Glutamatergic neuron (in vitro differentiated cells): ENCODE measurements at regions not wholly inside any gene's neighbourhood (a gene's known extent, or its start where the extent isn't known, plus 50 kb on each side); places are given as distances from the start of the nearest gene placed in this dataset.

ENCODE experiments used
- DNase-seq: peaks from one replicate; pipeline ENCODE4 v3.0.0; 2022
- H3K27ac Mint-ChIP-seq: one replicate; pipeline ENCODE4 v1.8.0; 2020; ENCODE audit warnings: mild to moderate bottlenecking, mixed read lengths, inconsistent platforms; ENCODE audit not compliant: unreplicated experiment
- H3K27me3 Mint-ChIP-seq: one replicate; pipeline ENCODE4 v1.8.0; 2020; ENCODE audit warnings: mild to moderate bottlenecking, moderate library complexity, mixed read lengths, inconsistent platforms; ENCODE audit not compliant: unreplicated experiment
- H3K36me3 Mint-ChIP-seq: one replicate; pipeline ENCODE4 v1.8.0; 2020; ENCODE audit warnings: mild to moderate bottlenecking, mixed read lengths, inconsistent platforms; ENCODE audit not compliant: unreplicated experiment
- H3K4me1 Mint-ChIP-seq: one replicate; pipeline ENCODE4 v1.8.0; 2020; ENCODE audit warnings: mild to moderate bottlenecking, low read depth, mixed read lengths, inconsistent platforms; ENCODE audit not compliant: unreplicated experiment
- H3K4me3 Mint-ChIP-seq: one replicate; pipeline ENCODE4 v1.8.0; 2020; ENCODE audit warnings: mild to moderate bottlenecking, mixed read lengths, inconsistent platforms; ENCODE audit not compliant: unreplicated experiment
- H3K9me3 Mint-ChIP-seq: one replicate; pipeline ENCODE4 v1.8.0; 2020; ENCODE audit warnings: mild to moderate bottlenecking, moderate library complexity, mixed read lengths, inconsistent platforms; ENCODE audit not compliant: unreplicated experiment
- CTCF ChIP-seq: fragments of 200-600 bp; sonication (generic); IDR thresholded peaks from one replicate; pipeline ENCODE4 v1.5.0; 2021; ENCODE audit not compliant: partially characterized antibody, unreplicated experiment

- no peak for TF ChIP-seq CTCF
- no peak for DNase-seq
- H3K4me1 Mint-ChIP-seq = no peaks in the 10 kb centered on the region
- no peaks in the 10 kb centered on the region for H3K27me3 Mint-ChIP-seq
- no peak overlapping the region for H3K4me3 Mint-ChIP-seq
- no peaks in the 10 kb centered on the region for H3K9me3 Mint-ChIP-seq
- no peak overlapping the region for H3K27ac Mint-ChIP-seq
- H3K36me3 Mint-ChIP-seq = peaks cover 2% of the 10 kb centered on the region
Observed at GRCh38 chr3:5799398-5799797, 611.9 kb downstream of the EDEM1 start.

- no peak for TF ChIP-seq CTCF
- H3K4me1 Mint-ChIP-seq = no peaks in the 10 kb centered on the region
- no peak for DNase-seq
- no peak overlapping the region for H3K27ac Mint-ChIP-seq
- H3K27me3 Mint-ChIP-seq = no peaks in the 10 kb centered on the region
- no peaks in the 10 kb centered on the region for H3K36me3 Mint-ChIP-seq
- no peaks in the 10 kb centered on the region for H3K9me3 Mint-ChIP-seq
- H3K4me3 Mint-ChIP-seq = no peak overlapping the region
Observed at GRCh38 chr3:5800965-5801364, 613.5 kb downstream of the EDEM1 start.

GRCh38 chr3:5806192-5806591 is 618.7 kb downstream of the EDEM1 start:
- H3K4me1 Mint-ChIP-seq = peaks cover 18% of the 10 kb centered on the region
- peaks cover 3% of the 10 kb centered on the region for H3K27me3 Mint-ChIP-seq
- H3K36me3 Mint-ChIP-seq = no peaks in the 10 kb centered on the region
- H3K4me3 Mint-ChIP-seq = no peak overlapping the region
- H3K9me3 Mint-ChIP-seq = peaks cover 5% of the 10 kb centered on the region
- no peak for DNase-seq
- no peak overlapping the region for H3K27ac Mint-ChIP-seq
- peak; percentile 37 for TF ChIP-seq CTCF

- TF ChIP-seq CTCF = no peak
- Mint-ChIP-seq H3K36me3 (no peaks in the 10 kb centered on the region), H3K27me3 (peaks cover 3% of the 10 kb centered on the region), H3K9me3 (peaks cover 5% of the 10 kb centered on the region), H3K4me1 (peaks cover 18% of the 10 kb centered on the region), H3K4me3 (peak overlapping the region; percentile 48), H3K27ac (peak overlapping the region; percentile 80)
- no peak for DNase-seq
Observed at GRCh38 chr3:5809586-5810246, 622.2 kb downstream of the EDEM1 start.

- Mint-ChIP-seq H3K9me3 (peaks cover 5% of the 10 kb centered on the region), H3K27ac (no peak overlapping the region), H3K36me3 (no peaks in the 10 kb centered on the region), H3K27me3 (peaks cover 3% of the 10 kb centered on the region), H3K4me3 (no peak overlapping the region), H3K4me1 (peaks cover 18% of the 10 kb centered on the region)
- no peak for DNase-seq
- no peak for TF ChIP-seq CTCF
Observed at GRCh38 chr3:5811016-5811415, 623.5 kb downstream of the EDEM1 start.
